ACHN (cell line): ENCODE measurements at regions not wholly inside any gene's neighbourhood (a gene's known extent, or its start where the extent isn't known, plus 50 kb on each side); places are given as distances from the start of the nearest gene placed in this dataset.
"Not testable (repeated sequence)": the region's sequence is repeated elsewhere in the genome, so short reads cannot be mapped to it uniquely, and the experiment has no call there.

Source experiments
- DNase-seq: peaks from one replicate; pipeline ENCODE4 v3.0.0-alpha.2; 2015
- in situ Hi-C: cut with HindIII; loops from 2 replicates; pipeline ENCODE4 v1.10.0; 2017; ENCODE audit warnings: low sequenced_read_pairs, low pct_ligation_motif_present, low pct_unique_long_range_greater_than_20kb

DNA sequence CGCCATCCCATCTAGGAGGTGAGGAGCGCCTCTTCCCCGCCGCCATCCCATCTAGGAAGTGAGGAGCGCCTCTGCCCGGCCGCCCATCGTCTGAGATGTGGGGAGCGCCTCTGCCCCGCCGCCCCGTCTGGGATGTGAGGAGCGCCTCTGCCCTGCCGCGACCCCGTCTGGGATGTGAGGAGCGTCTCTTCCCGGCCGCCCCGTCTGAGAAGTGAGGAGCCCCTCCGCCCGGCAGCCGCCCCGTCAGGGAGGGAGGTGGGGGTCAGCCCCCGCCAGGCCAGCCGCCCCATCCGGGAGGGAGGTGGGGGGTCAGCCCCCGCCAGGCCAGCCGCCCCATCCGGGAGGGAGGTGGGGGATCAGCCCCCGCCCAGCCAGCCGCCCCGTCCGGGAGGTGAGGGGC lies 212.2 kb downstream of the RRAGC start:
- DNase-seq, in situ Hi-C loops: not testable (repeated sequence)

DNA sequence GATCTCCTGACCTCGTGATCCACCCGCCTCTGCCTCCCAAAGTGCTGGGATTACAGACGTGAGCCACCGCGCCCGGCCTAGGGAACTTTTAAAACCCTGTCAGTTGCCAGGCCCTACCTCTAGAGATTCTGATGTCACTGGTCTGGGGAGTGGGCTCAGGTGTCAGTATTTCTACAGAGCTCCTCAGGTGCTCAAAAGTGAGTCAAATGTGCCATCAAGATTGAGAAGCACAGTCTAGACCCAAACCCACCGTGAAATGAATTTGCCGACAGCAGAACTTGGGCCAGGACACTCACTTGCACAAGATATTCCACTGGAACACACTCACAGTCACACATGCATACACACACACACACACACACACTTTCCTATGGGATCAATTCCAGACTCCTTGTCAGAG lies 215.5 kb downstream of the RRAGC start:
- in situ Hi-C loops: no loop called here
- no peak for DNase-seq

DNA sequence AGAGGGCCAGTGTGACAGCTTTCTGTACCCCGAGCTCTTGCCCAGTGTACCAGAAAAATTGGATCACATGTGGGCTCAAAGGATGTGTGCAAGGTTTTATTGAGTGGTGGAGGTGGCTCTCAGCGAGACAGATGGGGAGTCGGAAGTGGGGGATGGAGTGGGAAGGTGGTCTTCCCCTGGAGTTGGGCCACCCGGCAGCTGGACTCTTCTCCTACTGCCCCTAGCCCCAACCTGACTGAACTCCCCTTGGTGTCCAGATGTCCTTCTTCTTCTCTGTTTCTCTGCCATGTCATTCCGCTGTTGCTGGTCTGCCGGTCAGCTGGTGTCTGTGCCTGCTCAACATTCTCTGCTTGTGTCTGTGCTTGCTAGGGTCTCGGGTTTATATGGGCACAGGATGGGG lies 217.9 kb downstream of the RRAGC start:
- in situ Hi-C loops: no loop called here
- no peak for DNase-seq

DNA sequence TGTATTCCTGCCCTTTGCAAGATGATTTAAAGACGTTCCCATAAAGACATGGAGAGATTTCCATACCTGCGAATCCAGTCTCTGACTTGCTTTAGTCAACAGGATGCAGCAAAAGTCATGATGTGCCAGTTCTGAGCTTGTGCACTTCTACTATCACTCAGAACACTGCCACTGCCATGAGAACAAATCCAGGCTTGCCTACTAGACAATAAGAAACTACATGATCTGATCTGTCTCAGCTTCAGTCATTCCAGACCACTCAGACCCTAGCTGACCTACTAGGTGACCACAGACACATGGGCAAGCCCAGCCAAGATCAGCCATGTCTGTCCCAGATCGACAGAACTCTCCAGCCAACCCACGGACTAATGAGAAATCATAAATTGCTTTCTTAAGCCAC lies 219.2 kb downstream of the RRAGC start:
- in situ Hi-C loops: no loop called here
- DNase-seq: no peak

- no peak for DNase-seq
- in situ Hi-C loops: no loop called here
Observed at GRCh38 chr1:38628241-38628640, 231.3 kb downstream of the RRAGC start.

DNA sequence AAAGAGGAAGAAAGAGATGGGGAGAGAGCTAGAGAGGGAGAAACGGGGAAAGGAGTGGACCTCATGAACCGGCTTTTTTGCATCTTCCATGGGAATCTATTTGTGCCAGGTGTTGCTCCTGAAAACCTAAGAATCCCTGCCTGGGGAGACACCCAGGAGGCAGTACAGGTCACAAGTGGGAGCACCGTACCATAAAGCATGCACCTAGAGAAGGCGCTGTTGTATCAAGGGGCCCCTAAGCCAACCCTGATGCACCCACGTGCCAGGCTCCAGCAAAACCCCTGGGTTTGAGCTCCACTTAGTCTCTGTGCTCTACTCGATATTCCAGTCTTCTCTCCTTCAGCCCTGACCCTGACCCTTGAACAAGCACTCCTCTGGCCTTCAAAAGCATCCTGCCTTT lies 233.6 kb downstream of the RRAGC start:
- in situ Hi-C loops: no loop called here
- no peak for DNase-seq

DNA sequence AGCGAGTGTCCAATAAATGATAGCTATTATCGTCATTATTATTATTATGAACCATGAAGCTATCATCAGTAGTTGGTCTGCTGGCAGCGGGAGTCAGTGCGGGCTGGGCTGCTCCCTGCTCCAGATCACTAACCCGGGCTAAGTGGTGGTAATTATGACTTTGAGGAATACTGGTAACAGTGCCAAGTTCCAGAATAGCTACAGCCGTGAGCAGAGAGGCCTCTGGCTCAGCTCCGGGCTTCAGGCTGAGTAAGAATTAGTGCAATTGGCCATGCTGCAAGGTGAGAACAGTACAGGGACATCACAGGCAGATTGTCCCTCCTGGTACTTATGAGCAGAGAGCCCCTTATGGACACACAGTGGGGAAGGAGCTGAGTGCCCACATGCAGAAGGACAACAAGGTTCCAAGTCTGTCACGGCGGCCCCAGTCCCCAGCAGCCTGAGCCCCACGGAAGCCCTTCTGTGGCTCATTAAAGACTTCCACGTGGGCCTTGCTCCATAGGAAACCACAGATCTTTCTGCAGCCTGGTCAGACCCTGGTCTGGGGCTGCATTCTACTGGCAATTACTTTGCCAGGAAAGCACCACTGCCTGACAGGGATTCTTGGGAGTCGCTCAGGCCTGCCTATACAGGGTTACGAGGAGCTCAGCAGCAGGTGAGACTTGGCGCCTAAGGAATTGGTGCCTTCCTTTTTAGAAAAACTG lies 235.1 kb downstream of the RRAGC start:
- in situ Hi-C loops: no loop called here

GRCh38 chr1:38623529-38623928 lies 236.0 kb downstream of the RRAGC start:
- DNase-seq: no peak
- in situ Hi-C loops: no loop called here

More for the DNA sequence above, 235.1 kb downstream of the RRAGC start:
- DNase-seq: no peak

GRCh38 chr1:38622197-38622596 lies 237.4 kb downstream of the RRAGC start:
- in situ Hi-C loops: no loop called here
- no peak for DNase-seq

DNA sequence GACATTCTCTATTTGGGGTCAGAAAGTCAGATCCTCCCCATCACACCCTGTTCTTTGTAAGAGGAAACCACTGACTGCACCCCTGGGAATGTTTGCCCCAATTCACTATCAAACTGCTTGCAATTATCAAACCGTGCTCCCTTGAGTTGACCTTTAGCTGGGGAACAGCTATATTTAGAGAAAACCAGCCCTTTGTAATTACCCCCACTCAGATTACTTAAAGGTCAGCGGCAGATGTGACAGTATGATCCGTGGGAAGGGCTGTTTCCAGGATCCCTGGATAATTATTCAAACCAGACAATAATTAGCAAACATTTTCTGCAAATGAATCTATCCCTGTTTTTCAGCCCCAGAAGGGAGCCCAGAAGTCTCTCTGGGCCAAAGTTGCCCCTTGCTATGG lies 242.7 kb downstream of the RRAGC start:
- DNase-seq: no peak
- in situ Hi-C loops: no loop called here

DNA sequence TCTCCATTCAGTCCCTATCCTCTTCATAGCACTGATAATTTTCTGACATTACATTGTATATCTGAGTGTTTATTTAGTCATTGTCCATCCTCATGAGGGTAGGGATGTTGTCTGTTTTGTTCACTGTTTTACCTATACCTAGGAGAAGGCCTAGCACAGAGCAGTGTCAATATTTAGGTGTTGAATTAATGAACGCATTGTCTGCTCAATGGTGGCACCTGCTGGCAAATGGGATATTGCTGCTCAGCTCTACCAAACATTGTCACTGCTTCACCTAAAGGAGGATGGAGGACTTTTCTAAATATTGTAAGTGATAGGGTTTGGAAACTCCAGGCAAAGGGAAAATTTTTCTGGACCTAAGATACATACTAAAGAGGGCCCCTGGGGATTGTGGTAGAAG lies 243.9 kb downstream of the RRAGC start:
- in situ Hi-C loops: no loop called here
- DNase-seq: no peak

DNA sequence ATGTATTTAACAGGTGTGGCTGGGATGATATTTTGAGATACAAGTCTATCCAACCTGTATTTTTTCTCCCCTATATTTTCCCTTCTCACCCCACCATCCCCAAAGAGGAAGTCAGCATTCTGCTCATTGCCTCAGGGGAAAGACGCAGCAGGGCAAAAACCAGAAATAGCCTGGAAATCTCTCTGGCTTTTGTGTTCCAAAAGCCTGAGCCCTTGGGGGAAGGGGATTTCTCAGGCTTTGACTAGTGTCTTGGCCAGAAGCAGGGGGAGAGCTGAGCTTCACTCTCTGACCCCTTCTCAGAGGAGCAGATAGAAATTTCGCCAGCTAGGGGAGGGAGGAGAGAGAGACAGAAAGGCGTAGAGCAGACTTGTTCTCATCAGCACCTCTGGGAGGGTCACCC lies 244.7 kb downstream of the RRAGC start:
- in situ Hi-C loops: no loop called here
- no peak for DNase-seq

DNA sequence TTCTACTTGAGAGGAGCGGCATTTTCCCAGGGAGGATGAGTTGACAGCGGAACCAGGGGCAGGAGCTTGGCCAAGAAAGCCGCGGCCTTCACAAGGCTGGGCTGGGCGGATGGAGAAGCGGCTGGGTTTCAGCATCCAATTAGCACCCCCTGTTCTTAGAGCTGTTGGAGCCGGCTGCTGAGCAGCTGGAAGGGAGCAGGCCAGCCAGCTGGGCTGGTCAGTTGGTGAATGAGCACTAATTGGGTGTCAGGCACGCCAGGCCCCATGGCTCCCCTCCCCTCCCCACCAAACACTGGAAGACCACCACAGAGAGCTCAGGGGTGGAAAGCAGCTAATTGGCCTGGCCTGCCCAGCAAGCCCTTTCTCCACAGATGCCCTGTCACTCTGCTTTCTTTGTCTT lies 245.6 kb downstream of the RRAGC start:
- in situ Hi-C loops: no loop called here
- DNase-seq: no peak

- in situ Hi-C loops: no loop called here
- no peak for DNase-seq
Observed at GRCh38 chr1:38612951-38613350, 246.6 kb downstream of the RRAGC start.

- no peak for DNase-seq
- in situ Hi-C loops: no loop called here
Observed at GRCh38 chr1:38611664-38612211, 247.8 kb downstream of the RRAGC start.

GRCh38 chr1:38609166-38610025 lies 250.2 kb downstream of the RRAGC start:
- in situ Hi-C loops: no loop called here
- no peak for DNase-seq

DNA sequence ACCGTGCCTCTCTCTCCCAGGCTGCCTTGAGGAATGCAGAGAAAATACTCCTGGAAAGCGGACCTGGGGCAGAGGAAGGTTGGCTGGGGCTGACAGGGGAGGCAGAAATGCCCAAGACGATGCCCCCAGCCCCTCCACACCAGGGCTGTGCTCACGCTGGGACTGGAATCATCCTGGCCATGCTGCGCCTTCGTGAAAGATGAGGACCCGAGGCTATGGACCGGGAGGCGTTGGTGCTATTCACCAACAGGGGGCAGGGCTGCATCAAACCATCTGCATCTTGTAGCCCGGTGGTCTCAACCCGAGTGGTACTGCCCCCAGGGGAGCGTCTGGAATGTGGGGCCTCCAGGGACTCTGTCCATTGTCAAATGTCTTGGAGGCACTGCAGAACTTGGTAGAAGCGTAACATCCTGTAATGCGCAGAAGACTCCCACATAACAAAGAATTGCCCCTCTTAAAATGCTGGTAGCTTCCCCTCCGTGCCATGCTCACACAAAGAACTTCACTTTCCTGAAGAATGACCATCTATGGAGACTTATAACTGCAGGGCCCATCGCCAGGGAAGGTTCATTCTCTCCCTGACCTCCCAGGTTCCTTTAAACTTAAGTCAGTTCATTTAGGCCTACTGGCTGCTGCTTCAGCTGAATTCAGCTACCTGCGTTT lies 251.2 kb downstream of the RRAGC start:
- in situ Hi-C loops: no loop called here
- DNase-seq: peak; percentile 13

- in situ Hi-C loops: no loop called here
- no peak for DNase-seq
Observed at GRCh38 chr1:38607526-38607925, 252.0 kb downstream of the RRAGC start.

DNA sequence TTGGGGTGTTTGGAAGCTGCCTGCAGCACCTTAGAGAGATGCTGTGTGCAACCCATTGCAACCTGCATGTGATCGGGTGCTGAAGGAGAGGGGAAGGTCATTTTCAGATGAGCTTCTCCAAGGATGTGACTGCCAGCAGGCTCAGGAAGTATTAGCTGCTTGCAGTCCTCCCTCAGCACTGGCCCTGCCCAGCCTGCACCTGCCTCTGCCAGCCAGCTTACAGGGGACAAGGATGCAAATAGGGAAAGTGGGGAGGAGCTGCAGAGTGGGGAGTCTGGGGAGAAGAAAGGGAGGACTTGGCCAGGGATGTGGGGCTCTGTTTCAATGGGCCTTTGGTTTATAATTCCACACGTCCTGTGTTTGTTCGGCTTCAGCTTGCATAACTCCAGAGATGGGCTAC lies 254.5 kb downstream of the RRAGC start:
- no peak for DNase-seq
- in situ Hi-C loops: no loop called here
